ENCODE measurements at regions not wholly inside any gene's neighbourhood (a gene's known extent, or its start where the extent isn't known, plus 50 kb on each side); places are given as distances from the start of the nearest gene placed in this dataset.

DNA sequence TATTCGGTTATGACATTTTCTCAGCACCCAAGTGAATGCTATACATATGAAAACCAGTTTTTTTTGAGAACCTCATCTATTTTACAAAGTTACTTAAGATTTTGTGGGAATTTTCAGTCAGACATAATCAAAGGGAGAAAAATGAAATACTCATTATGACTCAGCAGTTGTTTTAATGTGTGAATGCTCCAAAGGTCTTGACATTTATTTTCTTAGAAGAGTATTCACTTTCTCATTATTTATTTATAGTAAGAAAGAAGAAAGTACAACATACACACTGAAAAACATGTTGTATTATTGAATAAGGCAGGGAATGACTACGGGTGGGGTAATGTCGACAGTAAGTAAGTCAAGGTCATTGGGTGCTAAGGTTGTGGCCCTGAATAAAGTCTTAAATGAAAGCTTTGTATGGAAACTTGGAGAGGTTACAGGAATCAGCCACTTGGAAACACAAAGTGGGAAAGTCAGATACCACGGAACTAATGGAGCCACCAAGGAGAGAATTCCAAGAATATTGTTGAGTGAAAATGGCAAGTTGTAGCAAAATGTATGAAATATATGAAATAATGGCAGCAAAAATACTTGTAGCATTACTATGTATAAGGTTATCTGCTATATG lies 844.5 kb downstream of the TBL1XR1 start:
- ChIA-PET CTCF (no interaction called here), POLR2A (no interaction called here)
- DNase-seq (no peak), ATAC-seq (no peak)
- peaks cover 0 to 18% (median 5%) of the 10 kb centered on the region in 11 donors for H3K9me3 Mint-ChIP-seq
- Histone ChIP-seq H3K27ac (ENCODE audit: low read depth, low read length) (no peak overlapping the region), H3K4me3 (ENCODE audit: low read length) (no peak overlapping the region), H3K36me3 (ENCODE audit: control insufficient read depth in 2 of 3, insufficient read depth in 3 of 3, low read length in 3 of 3) (no peaks in the 10 kb centered on the region), H3K4me1 (ENCODE audit: control insufficient read depth in 2 of 2, insufficient read depth in 2 of 2, low read length in 2 of 2) (no peaks in the 10 kb centered on the region), H3K27me3 (ENCODE audit: control insufficient read depth in 2 of 2, insufficient read depth in 2 of 2, low read length in 2 of 2) (no peaks in the 10 kb centered on the region), H3K9me3 (ENCODE audit: control insufficient read depth in 2 of 3, low read length in 3 of 3) (no peaks in the 10 kb centered on the region)
- no peaks in the 10 kb centered on the region for H3K4me1 Mint-ChIP-seq
- H3K4me3 Mint-ChIP-seq = no peak overlapping the region
- no peak overlapping the region for H3K27ac Mint-ChIP-seq
- intact Hi-C loops (cut with micrococcal nuclease) = no loop called here
- H3K27me3 Mint-ChIP-seq = no peaks in the 10 kb centered on the region
- no peaks in the 10 kb centered on the region for H3K36me3 Mint-ChIP-seq

DNA sequence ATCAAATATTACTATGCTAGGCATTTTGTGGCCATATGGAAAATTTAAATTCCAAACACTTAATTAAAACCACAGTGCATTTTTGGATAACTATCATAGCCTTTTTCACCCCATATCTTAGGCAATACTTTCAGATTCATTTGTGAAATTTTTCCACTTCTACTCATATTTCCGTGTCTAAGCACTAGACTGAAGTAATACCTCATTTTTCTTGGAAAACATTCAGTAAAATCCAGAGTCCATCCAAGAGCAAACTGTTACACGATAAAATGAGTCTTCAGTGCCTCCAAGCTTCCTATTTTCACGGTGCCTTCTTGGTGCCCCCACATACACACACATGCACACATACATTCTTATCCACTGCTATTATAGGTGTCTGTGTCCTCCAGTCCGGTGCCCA lies 845.9 kb downstream of the TBL1XR1 start:
- Histone ChIP-seq H3K36me3 (ENCODE audit: control insufficient read depth in 2 of 3, insufficient read depth in 3 of 3, low read length in 3 of 3) (no peaks in the 10 kb centered on the region), H3K27ac (ENCODE audit: low read depth, low read length) (no peak overlapping the region), H3K4me1 (ENCODE audit: control insufficient read depth in 2 of 2, insufficient read depth in 2 of 2, low read length in 2 of 2) (no peaks in the 10 kb centered on the region), H3K9me3 (ENCODE audit: control insufficient read depth in 2 of 3, low read length in 3 of 3) (no peaks in the 10 kb centered on the region), H3K4me3 (ENCODE audit: low read length) (no peak overlapping the region), H3K27me3 (ENCODE audit: control insufficient read depth in 2 of 2, insufficient read depth in 2 of 2, low read length in 2 of 2) (no peaks in the 10 kb centered on the region)
- intact Hi-C loops (cut with micrococcal nuclease) = no loop called here
- Mint-ChIP-seq H3K9me3 (peaks cover 0 to 15% (median 6%) of the 10 kb centered on the region in 11 donors), H3K36me3 (no peaks in the 10 kb centered on the region), H3K4me1 (no peaks in the 10 kb centered on the region), H3K27me3 (no peaks in the 10 kb centered on the region), H3K27ac (no peak overlapping the region), H3K4me3 (no peak overlapping the region)
- ATAC-seq (no peak), DNase-seq (no peak)
- ChIA-PET POLR2A (no interaction called here), CTCF (no interaction called here)

GRCh38 chr3:176349706-176350105 lies 847.6 kb downstream of the TBL1XR1 start:
- DNase-seq (no peak), ATAC-seq (no peak)
- Mint-ChIP-seq H3K9me3 (peaks cover 0 to 25% (median 6%) of the 10 kb centered on the region in 11 donors), H3K27ac (no peak overlapping the region), H3K4me3 (no peak overlapping the region), H3K4me1 (no peaks in the 10 kb centered on the region), H3K27me3 (no peaks in the 10 kb centered on the region), H3K36me3 (no peaks in the 10 kb centered on the region)
- CTCF ChIA-PET = no interaction called here
- Histone ChIP-seq H3K4me3 (ENCODE audit: low read length) (no peak overlapping the region), H3K36me3 (ENCODE audit: control insufficient read depth in 2 of 3, insufficient read depth in 3 of 3, low read length in 3 of 3) (no peaks in the 10 kb centered on the region), H3K27me3 (ENCODE audit: control insufficient read depth in 2 of 2, insufficient read depth in 2 of 2, low read length in 2 of 2) (no peaks in the 10 kb centered on the region), H3K4me1 (ENCODE audit: control insufficient read depth in 2 of 2, insufficient read depth in 2 of 2, low read length in 2 of 2) (no peaks in the 10 kb centered on the region), H3K9me3 (ENCODE audit: control insufficient read depth in 2 of 3, low read length in 3 of 3) (no peaks in the 10 kb centered on the region), H3K27ac (ENCODE audit: low read depth, low read length) (no peak overlapping the region)
- intact Hi-C loops (cut with micrococcal nuclease) = no loop called here
- POLR2A ChIA-PET = no interaction called here

DNA sequence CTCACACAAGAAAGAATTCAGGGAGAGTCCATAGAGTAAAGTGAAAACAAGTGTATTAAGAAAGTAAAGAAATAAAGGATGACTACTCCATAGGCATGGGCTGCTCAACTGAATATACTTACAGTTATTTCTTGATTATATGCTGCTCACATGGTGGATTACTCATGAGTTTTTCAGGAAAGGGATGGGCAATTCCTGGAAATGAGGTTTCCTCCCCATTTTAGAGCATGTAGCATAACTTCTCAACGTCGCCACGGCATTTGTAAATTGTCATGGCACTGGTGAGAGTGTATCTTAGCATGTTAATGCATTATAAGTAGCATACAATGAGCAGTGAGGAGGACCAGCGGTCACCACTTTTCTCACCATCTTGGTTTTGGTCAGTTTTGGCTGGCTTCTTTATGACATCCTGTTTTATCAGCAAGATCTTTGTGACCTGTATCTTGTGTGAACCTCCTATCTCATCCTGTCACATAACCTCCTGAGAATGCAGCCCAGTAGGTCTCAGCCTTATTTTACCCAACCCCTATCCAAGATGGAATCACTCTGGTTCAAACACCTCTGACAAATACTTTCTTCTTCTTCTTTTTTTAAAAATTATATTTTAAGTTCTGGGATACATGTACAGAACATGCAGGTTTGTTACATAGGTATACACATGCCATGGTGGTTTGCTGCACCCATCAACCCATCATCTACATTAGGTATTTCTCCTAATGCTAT lies 849.7 kb downstream of the TBL1XR1 start:
- no peak overlapping the region for H3K4me3 ChIP-seq (ENCODE audit: low read length)
- no peak overlapping the region for H3K27ac ChIP-seq (ENCODE audit: low read depth, low read length)
- ATAC-seq (no peak), DNase-seq (no peak)
- Mint-ChIP-seq H3K27ac (no peak overlapping the region), H3K4me1 (no peaks in the 10 kb centered on the region), H3K9me3 (peaks cover 2 to 26% (median 7%) of the 10 kb centered on the region in 11 donors), H3K4me3 (no peak overlapping the region), H3K36me3 (no peaks in the 10 kb centered on the region), H3K27me3 (no peaks in the 10 kb centered on the region)
- H3K27me3 ChIP-seq (ENCODE audit: control insufficient read depth in 2 of 2, insufficient read depth in 2 of 2, low read length in 2 of 2) = no peaks in the 10 kb centered on the region
- no peaks in the 10 kb centered on the region for H3K4me1 ChIP-seq (ENCODE audit: control insufficient read depth in 2 of 2, insufficient read depth in 2 of 2, low read length in 2 of 2)
- no peaks in the 10 kb centered on the region for H3K36me3 ChIP-seq (ENCODE audit: control insufficient read depth in 2 of 3, insufficient read depth in 3 of 3, low read length in 3 of 3)
- intact Hi-C loops (cut with micrococcal nuclease) = no loop called here
- ChIA-PET POLR2A (no interaction called here), CTCF (no interaction called here)
- H3K9me3 ChIP-seq (ENCODE audit: control insufficient read depth in 2 of 3, low read length in 3 of 3) = no peaks in the 10 kb centered on the region

GRCh38 chr3:176341963-176342362 lies 855.3 kb downstream of the TBL1XR1 start:
- Mint-ChIP-seq H3K27ac (no peak overlapping the region), H3K4me1 (no peaks in the 10 kb centered on the region), H3K36me3 (no peaks in the 10 kb centered on the region), H3K9me3 (peaks cover 0 to 25% (median 5%) of the 10 kb centered on the region in 11 donors), H3K4me3 (no peak overlapping the region), H3K27me3 (no peaks in the 10 kb centered on the region)
- intact Hi-C loops (cut with micrococcal nuclease) = no loop called here
- Histone ChIP-seq H3K36me3 (ENCODE audit: control insufficient read depth in 2 of 3, insufficient read depth in 3 of 3, low read length in 3 of 3) (no peaks in the 10 kb centered on the region), H3K27me3 (ENCODE audit: control insufficient read depth in 2 of 2, insufficient read depth in 2 of 2, low read length in 2 of 2) (no peaks in the 10 kb centered on the region), H3K27ac (ENCODE audit: low read depth, low read length) (no peak overlapping the region), H3K4me3 (ENCODE audit: low read length) (no peak overlapping the region), H3K9me3 (ENCODE audit: control insufficient read depth in 2 of 3, low read length in 3 of 3) (no peaks in the 10 kb centered on the region), H3K4me1 (ENCODE audit: control insufficient read depth in 2 of 2, insufficient read depth in 2 of 2, low read length in 2 of 2) (no peaks in the 10 kb centered on the region)
- no peak for ATAC-seq
- CTCF ChIA-PET = no interaction called here
- DNase-seq = no peak
- POLR2A ChIA-PET = no interaction called here

GRCh38 chr3:176328666-176329065 lies 868.6 kb downstream of the TBL1XR1 start:
- no peaks in the 10 kb centered on the region for H3K9me3 ChIP-seq (ENCODE audit: control insufficient read depth in 2 of 3, low read length in 3 of 3)
- no peaks in the 10 kb centered on the region for H3K27me3 Mint-ChIP-seq
- ATAC-seq (no peak), DNase-seq (no peak)
- no peak overlapping the region for H3K27ac Mint-ChIP-seq
- no peak overlapping the region for H3K4me3 ChIP-seq (ENCODE audit: low read length)
- ChIA-PET CTCF (no interaction called here), POLR2A (no interaction called here)
- no peaks in the 10 kb centered on the region for H3K4me1 ChIP-seq (ENCODE audit: control insufficient read depth in 2 of 2, insufficient read depth in 2 of 2, low read length in 2 of 2)
- H3K4me3 Mint-ChIP-seq = no peak overlapping the region
- no peak overlapping the region for H3K27ac ChIP-seq (ENCODE audit: low read depth, low read length)
- peaks cover 0 to 18% (median 6%) of the 10 kb centered on the region in 11 donors for H3K9me3 Mint-ChIP-seq
- no peaks in the 10 kb centered on the region for H3K36me3 Mint-ChIP-seq
- intact Hi-C loops (cut with micrococcal nuclease) = no loop called here
- H3K36me3 ChIP-seq (ENCODE audit: control insufficient read depth in 2 of 3, insufficient read depth in 3 of 3, low read length in 3 of 3) = no peaks in the 10 kb centered on the region
- peaks cover 0 to 1% (median 0%) of the 10 kb centered on the region in 7 donors for H3K4me1 Mint-ChIP-seq
- no peaks in the 10 kb centered on the region for H3K27me3 ChIP-seq (ENCODE audit: control insufficient read depth in 2 of 2, insufficient read depth in 2 of 2, low read length in 2 of 2)

DNA sequence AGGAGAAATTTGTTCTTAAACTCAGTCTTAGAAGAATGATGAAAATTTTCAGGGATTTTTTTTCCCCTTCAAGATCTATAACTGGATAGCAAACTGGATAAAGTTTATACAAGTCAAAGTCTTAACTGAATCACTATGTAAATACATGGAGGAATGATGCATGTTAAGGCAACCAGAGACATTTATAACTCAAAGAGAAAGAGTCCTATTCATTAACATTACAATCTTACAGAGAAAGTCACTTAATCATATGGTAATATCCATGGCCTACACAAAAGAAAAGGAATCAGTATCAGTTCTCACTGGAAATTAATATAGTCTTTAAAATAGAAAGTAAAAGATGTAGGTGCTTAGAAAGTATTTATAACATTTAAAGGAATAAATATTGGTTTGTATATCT lies 869.1 kb downstream of the TBL1XR1 start:
- Mint-ChIP-seq H3K27ac (no peak overlapping the region), H3K36me3 (peaks cover 0 to 1% (median 0%) of the 10 kb centered on the region in 5 donors), H3K4me3 (no peak overlapping the region), H3K27me3 (no peaks in the 10 kb centered on the region), H3K4me1 (peaks cover 0 to 1% (median 0%) of the 10 kb centered on the region in 7 donors), H3K9me3 (peaks cover 0 to 17% (median 6%) of the 10 kb centered on the region in 11 donors)
- Histone ChIP-seq H3K4me3 (ENCODE audit: low read length) (no peak overlapping the region), H3K9me3 (ENCODE audit: control insufficient read depth in 2 of 3, low read length in 3 of 3) (no peaks in the 10 kb centered on the region), H3K4me1 (ENCODE audit: control insufficient read depth in 2 of 2, insufficient read depth in 2 of 2, low read length in 2 of 2) (no peaks in the 10 kb centered on the region), H3K27ac (ENCODE audit: low read depth, low read length) (no peak overlapping the region), H3K36me3 (ENCODE audit: control insufficient read depth in 2 of 3, insufficient read depth in 3 of 3, low read length in 3 of 3) (no peaks in the 10 kb centered on the region), H3K27me3 (ENCODE audit: control insufficient read depth in 2 of 2, insufficient read depth in 2 of 2, low read length in 2 of 2) (no peaks in the 10 kb centered on the region)
- CTCF ChIA-PET = no interaction called here
- intact Hi-C loops (cut with micrococcal nuclease) = no loop called here
- no peak for DNase-seq
- no peak for ATAC-seq
- POLR2A ChIA-PET = no interaction called here
